ENCODE measurements at regions not wholly inside any gene's neighbourhood (a gene's known extent, or its start where the extent isn't known, plus 50 kb on each side); places are given as distances from the start of the nearest gene placed in this dataset.

DNA sequence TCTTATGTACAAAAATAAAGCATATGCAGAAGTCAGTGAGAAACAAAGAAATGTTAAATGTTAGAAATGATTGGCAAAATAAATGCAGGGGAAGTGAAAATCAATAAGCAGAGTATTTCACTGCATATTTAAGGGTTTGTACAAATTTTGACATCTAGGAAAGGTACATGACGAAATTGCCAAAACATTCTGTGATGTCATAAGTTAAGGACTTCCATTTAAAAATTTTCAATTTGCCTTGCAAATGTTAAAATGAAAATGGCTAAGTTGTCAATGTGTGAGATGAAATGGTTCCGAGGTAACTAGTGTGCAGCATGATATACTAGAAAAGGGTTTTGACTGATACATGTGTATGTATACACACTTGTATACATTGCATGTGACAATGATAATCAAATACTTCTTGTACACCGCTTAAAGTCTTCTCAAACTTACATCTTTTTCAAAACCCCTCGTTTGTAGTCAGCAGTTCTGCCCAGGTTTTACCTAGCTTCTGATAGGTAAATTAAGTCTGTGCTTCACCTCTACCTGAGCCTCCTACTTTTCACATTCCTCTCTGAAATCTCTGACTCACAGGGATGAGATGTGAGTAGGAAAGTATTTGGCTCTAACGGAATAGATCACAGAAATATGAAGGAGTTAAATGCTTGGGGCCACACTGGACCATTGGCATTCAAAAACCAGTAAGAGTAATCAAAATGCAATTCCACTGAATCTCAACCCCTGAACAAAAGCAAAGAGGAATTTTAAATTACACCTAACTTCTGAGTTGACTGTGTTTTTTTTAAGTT, 442.4 kb upstream of the FOXG1 start:
- TF ChIP-seq POLR2AphosphoS5 (IDR thresholded peaks at IDR 0.05) (no peak), POLR2A (IDR thresholded peaks at IDR 0.05) (no peak), CTCF (IDR thresholded peaks at IDR 0.05) (no peak), EP300 (IDR thresholded peaks at IDR 0.05) (no peak)
- Histone ChIP-seq H3K36me3 (no peaks in the 10 kb centered on the region), H3K27ac (no peak overlapping the region), H3K4me3 (no peak overlapping the region), H3K9me3 (no peaks in the 10 kb centered on the region), H3K27me3 (no peaks in the 10 kb centered on the region), H3K4me1 (no peaks in the 10 kb centered on the region)
- ATAC-seq, result no peak
- WGBS, 2 donors (ENCODE audit: low coverage in 1 of 2), result 74 to 79% methylated on average over 5 of the region's 5 CpGs

- Histone ChIP-seq H3K36me3 (no peaks in the 10 kb centered on the region), H3K27ac (no peak overlapping the region), H3K9me3 (no peaks in the 10 kb centered on the region), H3K4me3 (no peak overlapping the region), H3K27me3 (no peaks in the 10 kb centered on the region), H3K4me1 (no peaks in the 10 kb centered on the region)
- ATAC-seq, result no peak
- TF ChIP-seq CTCF (IDR thresholded peaks at IDR 0.05) (no peak), EP300 (IDR thresholded peaks at IDR 0.05) (no peak), POLR2AphosphoS5 (IDR thresholded peaks at IDR 0.05) (no peak), POLR2A (IDR thresholded peaks at IDR 0.05) (no peak)
These were observed 425.8 kb upstream of the FOXG1 start for GRCh38 chr14:28340816-28341215.

GRCh38 chr14:28344381-28344780, 422.2 kb upstream of the FOXG1 start:
- Histone ChIP-seq H3K4me1 (no peaks in the 10 kb centered on the region), H3K27ac (no peak overlapping the region), H3K9me3 (no peaks in the 10 kb centered on the region), H3K4me3 (no peak overlapping the region), H3K36me3 (no peaks in the 10 kb centered on the region), H3K27me3 (no peaks in the 10 kb centered on the region)
- no peak for ATAC-seq
- TF ChIP-seq POLR2A (IDR thresholded peaks at IDR 0.05), result no peak
- TF ChIP-seq POLR2AphosphoS5 (IDR thresholded peaks at IDR 0.05), result no peak
- TF ChIP-seq EP300 (IDR thresholded peaks at IDR 0.05), result no peak
- TF ChIP-seq CTCF (IDR thresholded peaks at IDR 0.05), result no peak

DNA sequence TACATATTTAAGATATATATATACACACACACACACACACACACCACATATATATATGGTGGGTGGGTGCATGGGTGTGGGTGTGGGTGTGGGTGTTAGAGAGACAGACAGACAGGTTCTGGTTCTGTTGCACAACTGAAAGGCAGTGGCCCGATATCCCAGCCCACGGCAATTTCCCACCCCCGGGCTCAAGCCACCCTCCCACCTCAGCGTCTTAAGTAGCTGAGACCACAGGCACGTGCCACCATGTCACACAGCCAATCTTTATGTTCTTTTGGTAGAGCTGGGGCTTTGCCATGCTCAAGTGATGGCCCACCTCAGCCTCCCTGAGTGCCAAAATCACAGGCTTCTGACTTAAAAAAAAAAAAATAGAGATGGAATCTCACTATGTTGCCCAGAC, 417.8 kb upstream of the FOXG1 start:
- Histone ChIP-seq H3K4me3 (no peak overlapping the region), H3K4me1 (no peaks in the 10 kb centered on the region), H3K9me3 (no peaks in the 10 kb centered on the region), H3K27ac (no peak overlapping the region), H3K27me3 (no peaks in the 10 kb centered on the region), H3K36me3 (no peaks in the 10 kb centered on the region)
- WGBS, 2 donors (ENCODE audit: low coverage in 1 of 2), result 83 to 100% methylated on average over 1 to 2 of the region's 5 CpGs
- no peak for TF ChIP-seq CTCF (IDR thresholded peaks at IDR 0.05)
- no peak for TF ChIP-seq POLR2AphosphoS5 (IDR thresholded peaks at IDR 0.05)
- TF ChIP-seq EP300 (IDR thresholded peaks at IDR 0.05), result no peak
- no peak for TF ChIP-seq POLR2A (IDR thresholded peaks at IDR 0.05)
- no peak for ATAC-seq

GRCh38 chr14:28356819-28357218, 409.8 kb upstream of the FOXG1 start:
- H3K4me3 ChIP-seq, result no peak overlapping the region
- no peak overlapping the region for H3K27ac ChIP-seq
- TF ChIP-seq EP300 (IDR thresholded peaks at IDR 0.05), result no peak
- no peak for TF ChIP-seq CTCF (IDR thresholded peaks at IDR 0.05)
- TF ChIP-seq POLR2A (IDR thresholded peaks at IDR 0.05), result no peak
- no peak for TF ChIP-seq POLR2AphosphoS5 (IDR thresholded peaks at IDR 0.05)
- H3K4me1 ChIP-seq, result no peaks in the 10 kb centered on the region
- no peaks in the 10 kb centered on the region for H3K27me3 ChIP-seq
- WGBS, 2 donors (ENCODE audit: low coverage in 1 of 2), result 37 to 53% methylated on average over 1 of the region's 1 CpG
- H3K36me3 ChIP-seq, result no peaks in the 10 kb centered on the region
- no peak for ATAC-seq
- peaks cover 0 to 12% (median 0%) of the 10 kb centered on the region in 3 donors for H3K9me3 ChIP-seq

Measured in gastroesophageal sphincter (tissue), 4 donors.